ENCODE measurements at regions not wholly inside any gene's neighbourhood (a gene's known extent, or its start where the extent isn't known, plus 50 kb on each side); places are given as distances from the start of the nearest gene placed in this dataset.

- ChIA-PET CTCF (ENCODE audit: unreplicated experiment) (no interaction called here), POLR2A (interaction anchor here (0.6 kb wide), 1 partner anchor 41 kb away, joined by 4 read pairs; no protein-coding TSS in a partner anchor)
- no peak overlapping the region for H3K4me3 ChIP-seq (ENCODE audit: low read depth, low read length, poor library complexity, severe bottlenecking)
- no peaks in the 10 kb centered on the region for H3K9me2 ChIP-seq (ENCODE audit: insufficient read depth, low read length)
- no peaks in the 10 kb centered on the region for H3K79me2 ChIP-seq (ENCODE audit: insufficient read depth, low read depth, low read length)
- intact Hi-C loops (cut with micrococcal nuclease; ENCODE audit: unreplicated experiment), result no loop called here
- no peaks in the 10 kb centered on the region for H3K9me3 ChIP-seq (ENCODE audit: low read length)
- BruUV-seq (replicated peaks), result no TSS peak
- TF ChIP-seq CTCF (conservative IDR thresholded peaks at IDR 0.05; ENCODE audit: low read length) (no peak), EZH2phosphoT487 (IDR thresholded peaks at IDR 0.05; ENCODE audit: borderline replicate concordance, low read depth, low read length) (no peak)
- no peak overlapping the region for H3K4me2 ChIP-seq (ENCODE audit: low read length)
- no peaks in the 10 kb centered on the region for H3K36me3 ChIP-seq (ENCODE audit: insufficient read depth, low read length)
- no peak overlapping the region for H3K27ac ChIP-seq (ENCODE audit: low read depth, low read length, poor library complexity, severe bottlenecking)
- H4K20me1 ChIP-seq (ENCODE audit: insufficient read depth, low read length), result no peaks in the 10 kb centered on the region
- no peak for DNase-seq (ENCODE audit: low spot score)
- no peak overlapping the region for H2AFZ ChIP-seq (ENCODE audit: low read length)
- H3K4me1 ChIP-seq (ENCODE audit: insufficient read depth, low read length, poor library complexity, severe bottlenecking), result no peaks in the 10 kb centered on the region
These were observed 2174.1 kb upstream of the WWC1 start for GRCh38 chr5:166117072-166118066.

- TF ChIP-seq EZH2phosphoT487 (IDR thresholded peaks at IDR 0.05; ENCODE audit: borderline replicate concordance, low read depth, low read length) (no peak), CTCF (conservative IDR thresholded peaks at IDR 0.05; ENCODE audit: low read length) (no peak)
- DNase-seq (ENCODE audit: low spot score), result no peak
- H3K9me3 ChIP-seq (ENCODE audit: low read length), result no peaks in the 10 kb centered on the region
- no peaks in the 10 kb centered on the region for H3K4me1 ChIP-seq (ENCODE audit: insufficient read depth, low read length, poor library complexity, severe bottlenecking)
- no peak overlapping the region for H3K4me2 ChIP-seq (ENCODE audit: low read length)
- intact Hi-C loops (cut with micrococcal nuclease; ENCODE audit: unreplicated experiment), result no loop called here
- H3K36me3 ChIP-seq (ENCODE audit: insufficient read depth, low read length), result no peaks in the 10 kb centered on the region
- no peaks in the 10 kb centered on the region for H4K20me1 ChIP-seq (ENCODE audit: insufficient read depth, low read length)
- no peak overlapping the region for H3K4me3 ChIP-seq (ENCODE audit: low read depth, low read length, poor library complexity, severe bottlenecking)
- no TSS peak for BruUV-seq (replicated peaks)
- no peak overlapping the region for H3K27ac ChIP-seq (ENCODE audit: low read depth, low read length, poor library complexity, severe bottlenecking)
- CTCF ChIA-PET (ENCODE audit: unreplicated experiment), result no interaction called here
- no peaks in the 10 kb centered on the region for H3K79me2 ChIP-seq (ENCODE audit: insufficient read depth, low read depth, low read length)
- H3K9me2 ChIP-seq (ENCODE audit: insufficient read depth, low read length), result no peaks in the 10 kb centered on the region
- no peak overlapping the region for H2AFZ ChIP-seq (ENCODE audit: low read length)
- POLR2A ChIA-PET, result no interaction called here
These were observed 2171.9 kb upstream of the WWC1 start for GRCh38 chr5:166119506-166119905.

- Histone ChIP-seq H3K9me3 (ENCODE audit: low read length) (no peaks in the 10 kb centered on the region), H3K4me1 (ENCODE audit: insufficient read depth, low read length, poor library complexity, severe bottlenecking) (no peaks in the 10 kb centered on the region), H4K20me1 (ENCODE audit: insufficient read depth, low read length) (no peaks in the 10 kb centered on the region), H3K36me3 (ENCODE audit: insufficient read depth, low read length) (no peaks in the 10 kb centered on the region), H3K4me3 (ENCODE audit: low read depth, low read length, poor library complexity, severe bottlenecking) (no peak overlapping the region), H2AFZ (ENCODE audit: low read length) (no peak overlapping the region), H3K79me2 (ENCODE audit: insufficient read depth, low read depth, low read length) (no peaks in the 10 kb centered on the region), H3K27ac (ENCODE audit: low read depth, low read length, poor library complexity, severe bottlenecking) (no peak overlapping the region), H3K4me2 (ENCODE audit: low read length) (no peak overlapping the region), H3K9me2 (ENCODE audit: insufficient read depth, low read length) (no peaks in the 10 kb centered on the region)
- no peak for DNase-seq (ENCODE audit: low spot score)
- no TSS peak for BruUV-seq (replicated peaks)
- ChIA-PET POLR2A (no interaction called here), CTCF (ENCODE audit: unreplicated experiment) (no interaction called here)
- intact Hi-C loops (cut with micrococcal nuclease; ENCODE audit: unreplicated experiment), result no loop called here
- TF ChIP-seq EZH2phosphoT487 (IDR thresholded peaks at IDR 0.05; ENCODE audit: borderline replicate concordance, low read depth, low read length), result no peak
- TF ChIP-seq CTCF (conservative IDR thresholded peaks at IDR 0.05; ENCODE audit: low read length), result no peak
These were observed 2167.7 kb upstream of the WWC1 start for GRCh38 chr5:166123717-166124116.
